Esophagus (tissue), 2 donors: ENCODE measurements at regions not wholly inside any gene's neighbourhood (a gene's known extent, or its start where the extent isn't known, plus 50 kb on each side); places are given as distances from the start of the nearest gene placed in this dataset.
"Not testable (repeated sequence)": the region's sequence is repeated elsewhere in the genome, so short reads cannot be mapped to it uniquely, and the experiment has no call there.

Experiments
- H3K27ac ChIP-seq, 2 donors: one replicate each; pipeline ENCODE4 v1.5.1; 2013; ENCODE audit warnings: low read depth in 2 of 2, mild to moderate bottlenecking in 2 of 2, inconsistent platforms in 1 of 2, low read length in 1 of 2, moderate library complexity in 1 of 2
- H3K27me3 ChIP-seq, 2 donors: one replicate each; pipeline ENCODE4 v1.6.1; 2013; ENCODE audit warnings: low read length in 2 of 2, control low read depth in 1 of 2, mild to moderate bottlenecking in 1 of 2; ENCODE audit not compliant: insufficient read depth in 2 of 2, control insufficient read depth in 1 of 2
- H3K36me3 ChIP-seq, 2 donors: one replicate each; pipeline ENCODE4 v1.6.1; 2013; ENCODE audit warnings: low read length in 1 of 2; ENCODE audit not compliant: control insufficient read depth in 2 of 2, insufficient read depth in 2 of 2
- H3K4me1 ChIP-seq, 2 donors: one replicate each; pipeline ENCODE4 v1.6.1; 2013; ENCODE audit warnings: low read length in 1 of 2; ENCODE audit not compliant: control insufficient read depth in 2 of 2, insufficient read depth in 2 of 2
- H3K4me3 ChIP-seq, 2 donors: one replicate each; pipeline ENCODE4 v1.5.1; 2013; ENCODE audit warnings: low read length in 2 of 2, mild to moderate bottlenecking in 2 of 2, low read depth in 1 of 2, moderate library complexity in 1 of 2
- H3K9me3 ChIP-seq, 2 donors: one replicate each; pipeline ENCODE4 v1.6.1; 2013; ENCODE audit warnings: mild to moderate bottlenecking in 2 of 2, low read depth in 1 of 2, low read length in 1 of 2, moderate library complexity in 1 of 2; ENCODE audit not compliant: control insufficient read depth in 2 of 2, insufficient read depth in 1 of 2
- WGBS, 2 donors: extraction: QIAGEN DNeasy Blood & Tissue Kit; methylation state at CpG; one replicate each; pipeline ENCODE4 v1.1.7; 2013; 5-methylcytosine and 5-hydroxymethylcytosine counted together
- donor health status: healthy with polysubstance abuse.
- donor health status: Bipolar disorder and iron deficiency.

- no peaks in the 10 kb centered on the region for H3K27me3 ChIP-seq
- no peak overlapping the region for H3K4me3 ChIP-seq
- no peaks in the 10 kb centered on the region for H3K36me3 ChIP-seq
- no peak overlapping the region for H3K27ac ChIP-seq
- H3K9me3 ChIP-seq = peaks cover 0 to 2% of the 10 kb centered on the region in 2 donors
- no peaks in the 10 kb centered on the region for H3K4me1 ChIP-seq
- WGBS, 2 donors = 81 to 85% methylated on average over 12 of the region's 12 CpGs
Observed at GRCh38 chr7:155232911-155233310, 64.8 kb upstream of the INSIG1 start.

GRCh38 chr7:155233311-155234157 is 64.1 kb upstream of the INSIG1 start:
- no peaks in the 10 kb centered on the region for H3K27me3 ChIP-seq
- H3K36me3 ChIP-seq = no peaks in the 10 kb centered on the region
- H3K27ac ChIP-seq = no peak overlapping the region
- H3K4me1 ChIP-seq = no peaks in the 10 kb centered on the region
- 44 to 56% methylated on average over 28 of the region's 28 CpGs for WGBS, 2 donors
- H3K9me3 ChIP-seq = peaks cover 0 to 2% of the 10 kb centered on the region in 2 donors
- no peak overlapping the region for H3K4me3 ChIP-seq

- 82 to 90% methylated on average over 6 of the region's 6 CpGs for WGBS, 2 donors
- Histone ChIP-seq H3K36me3 (no peaks in the 10 kb centered on the region), H3K27ac (no peak overlapping the region), H3K9me3 (peaks cover 0 to 2% of the 10 kb centered on the region in 2 donors), H3K4me3 (no peak overlapping the region), H3K27me3 (no peaks in the 10 kb centered on the region), H3K4me1 (no peaks in the 10 kb centered on the region)
Observed at GRCh38 chr7:155234158-155234492, 63.6 kb upstream of the INSIG1 start.

GRCh38 chr7:155234950-155235789 is 62.5 kb upstream of the INSIG1 start:
- H3K27me3 ChIP-seq = no peaks in the 10 kb centered on the region
- 71 to 83% methylated on average over 14 of the region's 14 CpGs for WGBS, 2 donors

GRCh38 chr7:155236386-155236785 is 61.3 kb upstream of the INSIG1 start:
- Histone ChIP-seq H3K36me3 (no peaks in the 10 kb centered on the region), H3K27ac (no peak overlapping the region), H3K4me1 (no peaks in the 10 kb centered on the region), H3K9me3 (peaks cover 0 to 2% of the 10 kb centered on the region in 2 donors), H3K27me3 (no peaks in the 10 kb centered on the region), H3K4me3 (no peak overlapping the region)
- WGBS, 2 donors = 89 to 93% methylated on average over 10 of the region's 10 CpGs

More at GRCh38 chr7:155234950-155235789, 62.5 kb upstream of the INSIG1 start:
- no peaks in the 10 kb centered on the region for H3K36me3 ChIP-seq
- H3K27ac ChIP-seq = no peak overlapping the region
- no peak overlapping the region for H3K4me3 ChIP-seq
- H3K4me1 ChIP-seq = no peaks in the 10 kb centered on the region
- peaks cover 0 to 2% of the 10 kb centered on the region in 2 donors for H3K9me3 ChIP-seq

GRCh38 chr7:155237297-155237696 is 60.4 kb upstream of the INSIG1 start:
- peaks cover 0 to 2% of the 10 kb centered on the region in 2 donors for H3K9me3 ChIP-seq
- WGBS, 2 donors = 80 to 82% methylated on average over 6 of the region's 6 CpGs
- no peaks in the 10 kb centered on the region for H3K4me1 ChIP-seq
- H3K36me3 ChIP-seq = no peaks in the 10 kb centered on the region
- H3K4me3 ChIP-seq = no peak overlapping the region
- H3K27ac ChIP-seq = no peak overlapping the region
- no peaks in the 10 kb centered on the region for H3K27me3 ChIP-seq

GRCh38 chr7:155237730-155238129 is 59.9 kb upstream of the INSIG1 start:
- Histone ChIP-seq H3K9me3 (peaks cover 0 to 2% of the 10 kb centered on the region in 2 donors), H3K27me3 (no peaks in the 10 kb centered on the region), H3K4me3 (no peak overlapping the region), H3K4me1 (no peaks in the 10 kb centered on the region), H3K36me3 (no peaks in the 10 kb centered on the region), H3K27ac (no peak overlapping the region)
- WGBS, 2 donors = 92% methylated on average over 5 of the region's 5 CpGs

GRCh38 chr7:155239431-155240087 is 58.1 kb upstream of the INSIG1 start:
- not testable (repeated sequence) for H3K9me3 ChIP-seq, H3K27ac ChIP-seq, H3K4me1 ChIP-seq, H3K36me3 ChIP-seq, H3K4me3 ChIP-seq, H3K27me3 ChIP-seq
- WGBS, 2 donors = 66 to 71% methylated on average over 14 of the region's 14 CpGs

- WGBS, 2 donors = 94 to 96% methylated on average over 5 of the region's 5 CpGs
- H3K9me3 ChIP-seq = peaks cover 0 to 3% of the 10 kb centered on the region in 2 donors
Observed at GRCh38 chr7:155244675-155245074, 53.0 kb upstream of the INSIG1 start.

More at GRCh38 chr7:155244675-155245074, 53.0 kb upstream of the INSIG1 start:
- Histone ChIP-seq H3K36me3 (no peaks in the 10 kb centered on the region), H3K27ac (no peak overlapping the region), H3K4me3 (no peak overlapping the region), H3K27me3 (no peaks in the 10 kb centered on the region), H3K4me1 (no peaks in the 10 kb centered on the region)
